CD4-positive, alpha-beta T cell treated with Interleukin-6 for 4 hours (primary cell): ENCODE measurements at regions not wholly inside any gene's neighbourhood (a gene's known extent, or its start where the extent isn't known, plus 50 kb on each side); places are given as distances from the start of the nearest gene placed in this dataset.

Experiments used
- DNase-seq: peaks from one replicate; pipeline ENCODE4 v3.0.0-alpha.2; 2020; ENCODE audit warnings: mixed read lengths

DNA sequence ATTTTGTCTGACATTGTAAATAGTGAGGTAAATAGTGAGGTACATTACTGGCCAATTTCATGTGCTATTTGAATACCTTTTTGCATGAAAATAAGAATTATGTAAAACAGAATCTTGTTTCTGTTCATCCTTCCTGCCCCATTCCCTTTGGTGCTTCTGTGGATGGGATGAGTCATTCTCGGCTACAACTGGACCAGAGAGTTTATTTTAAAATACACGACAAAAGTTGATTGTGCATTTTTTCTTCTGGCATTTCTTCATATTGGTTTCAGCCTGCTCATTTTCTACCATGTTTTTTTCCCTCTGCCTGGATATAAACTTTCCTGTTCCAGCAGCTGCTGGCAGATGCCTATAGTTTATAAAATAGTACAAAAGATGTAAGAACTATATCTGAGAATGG, 107.5 kb downstream of the CYSLTR2 start:
- DNase-seq, result no peak

DNA sequence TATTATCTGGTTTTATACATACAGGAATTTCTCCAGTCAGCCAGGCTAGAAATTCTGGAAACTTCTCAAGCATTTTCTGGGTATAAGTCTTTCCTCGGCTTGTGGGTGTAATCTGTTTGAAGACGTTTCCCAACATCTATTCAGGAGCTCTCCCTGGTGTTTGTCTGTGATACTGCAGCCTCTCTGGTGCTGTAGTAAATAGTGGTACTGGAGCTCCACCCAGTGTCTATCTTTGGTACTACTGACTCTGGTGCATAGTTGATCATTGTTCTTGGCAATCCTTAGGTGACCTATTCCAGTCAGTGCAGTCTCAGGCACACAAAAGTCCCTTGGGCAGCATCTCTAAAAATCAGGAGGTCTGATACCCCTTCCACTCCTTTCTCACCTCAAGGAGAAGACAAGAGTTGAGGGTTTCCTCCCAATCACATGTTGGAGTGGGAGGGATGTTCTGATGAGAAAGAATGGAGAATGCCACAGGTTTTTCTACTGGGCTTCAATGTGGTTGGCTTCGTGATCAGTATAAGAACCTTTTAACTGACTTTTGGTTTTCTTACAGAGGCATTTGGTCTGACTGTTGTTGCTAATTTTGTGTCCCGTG, 115.5 kb downstream of the CYSLTR2 start:
- peak; percentile 83 for DNase-seq

DNA sequence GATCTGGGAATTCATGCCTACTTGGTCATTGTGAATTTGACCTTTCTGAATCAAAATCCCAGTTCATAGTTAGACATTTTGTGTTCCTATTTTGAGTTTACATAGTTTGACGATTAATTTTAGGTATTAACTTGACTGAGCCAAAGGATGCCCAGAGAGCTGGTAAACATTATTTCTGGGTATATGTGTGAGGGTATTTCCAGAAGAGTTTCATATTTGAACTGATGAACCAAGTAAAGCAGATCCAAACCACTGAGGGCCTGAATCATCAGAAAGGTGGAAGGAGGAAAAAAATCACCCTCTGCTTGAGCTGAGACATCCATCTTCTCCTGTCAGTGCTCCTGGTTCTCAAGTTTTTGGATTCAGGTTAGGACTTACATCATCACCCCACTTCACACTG, 116.6 kb downstream of the CYSLTR2 start:
- DNase-seq, result no peak

DNA sequence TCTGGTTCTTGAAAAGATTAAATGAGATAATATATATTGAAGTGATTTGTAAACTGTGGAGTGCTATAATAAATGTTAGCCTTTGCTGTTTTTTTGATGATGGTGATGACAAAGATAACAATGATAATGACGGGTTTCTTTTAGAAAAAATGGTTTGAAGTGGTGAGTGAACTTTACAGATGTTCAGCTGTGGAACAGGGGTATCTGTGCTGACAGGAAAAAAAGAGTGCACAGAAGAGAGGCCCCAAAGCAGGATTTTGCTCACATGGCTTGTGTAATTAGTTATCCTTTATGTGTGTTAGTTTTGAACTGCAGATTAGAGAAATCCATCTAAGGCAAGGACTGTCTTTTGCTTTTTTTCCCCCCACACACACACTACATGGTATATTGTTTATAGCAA, 119.2 kb downstream of the CYSLTR2 start:
- no peak for DNase-seq

DNA sequence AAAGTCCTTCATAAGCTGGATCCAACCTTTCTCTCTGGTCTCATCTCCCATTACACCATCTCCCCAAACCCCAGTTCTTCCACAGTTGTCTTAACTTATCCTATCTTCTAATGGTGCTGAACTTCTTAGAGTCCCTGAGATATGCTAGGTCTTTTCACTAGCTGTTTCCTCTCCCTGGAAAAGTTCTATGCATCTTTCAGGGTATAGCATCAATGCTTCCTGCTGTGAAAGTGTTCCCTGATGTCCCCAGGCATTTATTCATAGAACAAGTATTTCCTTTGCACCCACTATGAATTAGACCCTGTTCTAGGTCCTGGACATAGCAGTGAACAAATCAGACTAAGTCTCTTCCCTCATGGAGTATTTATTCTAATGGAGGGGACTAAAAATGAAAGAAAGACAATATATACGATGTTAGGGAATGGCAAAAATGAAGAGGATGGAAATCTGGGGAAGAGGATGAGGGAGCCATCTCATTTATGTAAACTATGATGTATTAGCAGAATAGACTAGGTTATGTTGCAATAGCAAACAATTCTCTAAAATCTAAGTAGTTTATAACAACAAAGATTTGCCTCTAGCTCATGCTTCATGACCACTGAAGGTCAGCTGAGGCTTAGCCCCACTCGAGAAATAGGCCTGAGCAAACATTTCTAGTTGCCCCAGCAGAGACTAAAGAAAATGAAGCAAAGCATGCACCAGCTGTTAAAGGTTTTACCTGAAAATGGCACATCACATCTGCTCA, 120.0 kb downstream of the CYSLTR2 start:
- DNase-seq, result no peak

DNA sequence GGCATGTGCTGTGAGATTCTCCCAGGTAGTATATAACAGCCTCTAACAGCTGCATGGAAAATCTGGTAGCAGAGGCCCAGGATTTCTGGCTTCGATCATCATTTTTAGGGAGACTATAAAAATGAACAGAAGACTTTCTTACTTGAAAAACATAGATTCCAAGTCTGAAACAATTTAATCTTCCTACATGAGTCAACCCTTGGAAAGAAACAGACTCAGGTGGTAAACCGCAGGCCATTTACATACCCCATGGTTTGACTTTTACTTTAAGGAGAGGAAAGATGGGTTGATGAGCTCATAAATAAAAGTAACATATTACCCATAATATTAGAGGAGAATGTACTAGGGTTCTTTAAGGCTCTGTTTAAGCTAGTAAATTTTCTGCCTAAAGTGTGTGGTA, 121.6 kb downstream of the CYSLTR2 start:
- DNase-seq, result no peak

DNA sequence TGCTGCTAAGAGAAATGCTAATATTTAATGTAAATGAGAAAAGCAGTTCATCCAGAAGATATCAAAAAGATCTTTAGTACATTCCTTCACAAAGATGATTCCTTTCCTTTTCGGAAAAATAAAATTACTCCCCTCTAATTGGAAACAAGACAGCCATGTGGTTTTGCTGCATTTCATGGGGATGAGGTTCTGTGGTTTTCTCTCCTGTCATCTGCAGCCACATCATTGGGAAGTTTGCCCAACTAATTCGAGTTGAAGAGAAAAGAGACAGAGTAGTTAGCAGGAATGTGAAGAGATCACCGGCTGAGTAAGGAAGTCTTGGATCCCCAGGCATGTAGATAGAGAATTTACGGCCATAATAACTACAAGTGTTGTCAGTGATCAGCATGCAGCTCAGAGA, 122.1 kb downstream of the CYSLTR2 start:
- DNase-seq, result no peak

DNA sequence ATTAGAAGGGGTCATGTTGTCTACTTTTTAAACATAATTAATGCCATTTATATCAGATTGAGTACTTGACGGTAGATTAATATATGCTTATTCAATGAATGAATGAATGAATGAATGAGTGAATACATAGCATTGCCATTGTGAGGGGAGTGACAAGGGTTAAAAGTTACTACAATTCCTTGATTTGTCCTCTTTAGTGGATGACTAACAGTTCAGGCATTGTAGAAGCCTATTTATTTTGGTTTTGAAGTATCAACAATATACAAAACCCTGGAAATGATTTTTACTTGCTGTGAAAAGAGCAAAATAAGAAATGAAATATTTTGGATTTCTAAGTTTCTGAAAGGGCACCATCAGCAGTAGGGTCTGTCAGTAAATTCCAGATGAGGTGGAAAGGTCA, 122.7 kb downstream of the CYSLTR2 start:
- DNase-seq, result no peak

DNA sequence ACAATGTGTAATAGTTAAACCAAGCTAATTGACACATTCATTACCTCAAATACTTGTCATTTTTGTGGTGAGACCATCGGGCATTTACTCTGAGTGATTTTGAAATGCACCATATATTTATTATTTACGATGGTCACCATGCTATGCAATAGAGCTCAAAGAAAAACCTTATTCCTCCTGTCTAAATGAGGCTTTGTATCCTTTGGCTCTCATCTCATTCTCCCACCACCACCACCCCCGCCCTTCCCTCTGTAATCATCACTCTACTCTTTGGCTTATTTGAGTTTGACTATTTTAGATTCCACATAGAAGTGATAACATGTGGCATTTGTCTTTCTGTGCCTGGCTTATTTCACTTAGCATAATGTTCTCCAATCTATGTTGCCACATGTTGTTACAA, 124.9 kb downstream of the CYSLTR2 start:
- no peak for DNase-seq

DNA sequence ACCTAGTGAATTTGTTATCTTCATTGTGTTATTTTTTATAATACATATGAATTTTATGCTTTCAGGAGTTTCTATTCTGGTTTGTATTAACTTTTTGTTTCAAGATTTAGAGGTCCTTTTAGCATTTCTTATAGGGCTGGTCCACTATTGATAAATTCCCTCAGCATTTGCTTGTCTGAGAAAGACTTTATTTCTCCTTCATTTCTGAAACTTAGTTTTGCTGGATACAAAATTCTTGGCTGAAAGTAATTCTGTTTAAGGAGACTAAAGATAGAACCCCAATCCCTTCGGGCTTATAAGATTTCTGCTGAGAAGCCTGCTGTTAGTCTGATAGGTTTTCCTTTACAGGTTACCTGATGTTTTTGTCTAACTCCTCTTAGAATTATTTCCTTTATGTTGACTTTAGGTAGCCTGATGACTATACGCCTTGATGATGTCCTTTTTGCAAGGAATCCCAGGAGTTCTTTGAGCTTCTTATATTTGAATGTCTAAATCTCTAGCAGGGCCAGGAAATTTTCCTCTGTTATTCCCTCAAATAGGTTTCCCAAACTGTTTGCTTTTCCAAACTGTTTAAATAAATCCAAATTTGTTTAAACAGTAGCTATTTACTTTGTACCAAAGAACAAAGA, 127.1 kb downstream of the CYSLTR2 start:
- no peak for DNase-seq

DNA sequence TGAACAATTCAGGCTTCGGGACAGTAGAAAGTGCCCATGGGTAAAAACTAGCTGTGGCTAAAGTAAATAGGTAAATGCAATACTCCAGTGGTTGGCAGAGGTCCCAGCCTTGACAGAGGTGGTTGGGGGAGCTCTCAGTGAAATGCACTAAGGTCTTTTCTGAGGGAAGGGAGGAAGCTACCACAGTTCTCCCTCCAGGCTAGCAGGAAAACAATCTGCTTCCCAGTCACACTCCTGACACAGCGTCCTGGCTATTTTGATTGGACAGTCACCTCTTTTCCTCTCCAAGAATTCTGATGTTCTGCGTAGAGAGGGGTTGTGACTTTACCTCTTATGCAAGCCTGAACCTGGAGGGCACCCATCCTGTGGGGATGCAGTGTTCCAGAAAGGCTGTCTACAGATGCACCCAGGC, 128.7 kb downstream of the CYSLTR2 start:
- DNase-seq, result no peak

DNA sequence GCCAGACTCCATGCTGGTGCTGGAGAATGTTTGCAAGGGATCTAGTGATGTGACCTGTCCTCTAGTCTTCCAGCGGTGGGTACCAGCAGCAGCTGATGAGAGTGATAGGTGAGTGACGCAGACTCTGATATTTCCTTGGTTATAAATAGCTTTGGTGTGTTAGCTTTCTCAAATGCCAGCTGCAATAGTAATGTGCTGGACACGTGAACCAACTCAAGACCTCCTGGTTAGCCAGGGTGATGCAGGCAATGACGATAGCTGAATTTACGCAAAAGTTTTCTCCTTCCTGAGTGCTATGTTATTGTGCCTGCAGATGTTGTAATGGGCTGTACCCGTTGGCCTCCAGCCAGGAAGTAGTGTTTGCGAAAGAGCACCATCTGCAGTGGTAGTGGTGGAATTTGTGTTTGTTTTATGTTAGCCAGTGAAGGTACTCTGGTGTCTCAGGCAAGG, 129.5 kb downstream of the CYSLTR2 start:
- DNase-seq, result no peak

DNA sequence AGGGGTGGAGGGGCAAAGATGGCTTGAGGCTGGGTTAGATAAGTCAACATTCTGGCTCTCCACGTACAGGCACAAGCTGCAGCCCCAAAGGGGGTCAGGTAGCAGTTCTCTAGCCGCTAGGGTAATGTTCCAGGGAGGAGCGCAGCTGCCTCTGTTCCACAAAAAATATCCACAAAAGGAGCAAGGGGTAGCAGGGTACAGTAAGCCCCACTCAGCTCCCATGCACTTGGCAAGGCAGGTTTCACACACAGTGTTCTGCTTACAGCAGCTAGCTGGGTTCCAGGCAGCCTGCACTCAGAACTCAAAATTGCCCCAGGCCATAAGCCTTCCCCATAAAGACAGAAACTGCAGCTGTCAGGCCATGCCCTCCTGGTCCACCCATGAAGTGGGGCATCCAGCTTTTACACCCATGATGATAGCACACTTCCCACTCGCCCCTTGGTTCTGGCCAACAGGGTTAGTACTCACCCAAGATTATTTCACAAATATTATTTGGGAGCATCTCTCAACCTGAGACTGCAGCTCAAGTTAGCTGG, 130.0 kb downstream of the CYSLTR2 start:
- no peak for DNase-seq

DNA sequence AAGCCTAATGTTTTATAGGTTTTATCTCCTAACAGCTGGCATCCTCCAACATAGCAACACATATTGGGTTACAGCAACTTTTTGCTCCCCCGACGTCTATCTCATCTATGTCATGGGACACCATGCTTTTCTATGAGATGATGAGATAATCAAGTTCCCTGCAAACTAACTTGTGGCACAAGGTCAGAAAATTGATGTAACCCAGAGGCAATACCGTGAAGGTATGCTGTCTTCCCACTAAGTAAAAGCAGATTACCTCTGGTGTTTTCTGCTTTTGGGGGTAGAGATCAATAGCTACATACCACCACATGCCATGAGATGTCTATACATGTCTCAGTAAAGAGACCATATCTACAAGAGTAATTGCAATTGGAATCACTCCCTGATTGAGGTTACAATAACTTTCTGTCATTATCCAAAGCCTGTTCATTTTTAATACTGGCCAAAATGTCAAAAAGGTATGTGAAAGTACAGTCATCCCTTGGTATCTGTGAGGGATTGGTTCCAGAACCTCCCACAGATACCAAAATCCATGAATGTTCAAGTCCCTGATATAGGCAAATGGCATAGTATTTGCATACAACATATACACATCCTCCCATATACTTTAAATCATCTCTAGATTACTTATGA, 131.3 kb downstream of the CYSLTR2 start:
- no peak for DNase-seq

DNA sequence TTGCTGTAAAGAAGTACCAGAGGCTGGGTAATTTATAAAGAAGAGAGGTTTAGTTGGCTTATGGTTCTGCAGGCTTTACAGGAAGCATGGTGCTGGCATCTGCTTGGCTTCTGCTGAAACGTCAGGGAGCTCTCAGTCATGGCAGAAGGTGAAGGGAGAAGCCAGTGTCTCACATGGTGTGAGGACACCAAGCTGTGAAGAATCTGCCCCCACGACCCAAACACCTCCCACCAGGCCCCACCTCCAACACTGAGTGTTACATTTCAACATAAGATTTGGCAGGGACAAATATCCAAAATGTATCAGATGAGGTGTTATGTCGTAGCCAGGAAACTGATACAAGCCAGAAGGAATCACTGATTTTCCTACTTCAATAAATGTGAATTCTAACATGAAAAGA, 136.5 kb downstream of the CYSLTR2 start:
- DNase-seq, result no peak

DNA sequence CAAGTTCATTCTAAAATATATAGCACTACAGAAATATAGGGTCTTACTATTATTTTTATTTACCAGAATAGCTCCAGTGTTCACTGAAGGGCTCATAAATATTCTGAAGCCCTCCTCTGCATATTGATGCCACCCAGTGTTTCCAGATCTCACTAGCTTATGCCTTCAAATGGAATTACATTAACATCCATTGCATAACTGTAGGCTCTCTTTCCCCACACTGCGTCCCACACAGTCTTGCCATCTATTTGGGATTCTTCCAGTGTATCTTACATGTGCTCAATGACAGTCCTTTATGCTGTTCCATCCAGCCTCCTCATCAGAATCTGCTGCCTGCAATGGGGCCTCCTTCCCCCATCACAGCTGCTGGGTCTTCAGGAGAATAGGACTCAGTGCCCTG, 137.2 kb downstream of the CYSLTR2 start:
- no peak for DNase-seq

DNA sequence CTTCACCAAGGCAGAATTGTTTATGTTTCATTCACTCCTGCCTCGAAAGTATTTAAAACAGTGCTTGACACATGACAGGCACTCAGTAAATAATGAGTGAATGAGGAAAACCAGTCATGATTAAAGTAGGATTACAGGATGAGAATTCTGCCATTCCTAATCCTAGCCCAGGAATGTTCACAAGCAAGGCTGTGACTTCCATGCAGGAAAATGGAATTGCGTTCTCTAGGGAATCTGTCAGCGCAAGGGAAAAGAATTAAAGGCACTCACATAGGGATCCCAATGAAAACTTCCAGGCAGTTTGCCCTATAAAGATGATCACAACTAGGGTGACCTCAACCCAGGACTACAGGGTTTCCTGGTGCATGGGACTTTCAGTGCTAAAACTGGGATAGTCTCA, 143.4 kb downstream of the CYSLTR2 start:
- no peak for DNase-seq

DNA sequence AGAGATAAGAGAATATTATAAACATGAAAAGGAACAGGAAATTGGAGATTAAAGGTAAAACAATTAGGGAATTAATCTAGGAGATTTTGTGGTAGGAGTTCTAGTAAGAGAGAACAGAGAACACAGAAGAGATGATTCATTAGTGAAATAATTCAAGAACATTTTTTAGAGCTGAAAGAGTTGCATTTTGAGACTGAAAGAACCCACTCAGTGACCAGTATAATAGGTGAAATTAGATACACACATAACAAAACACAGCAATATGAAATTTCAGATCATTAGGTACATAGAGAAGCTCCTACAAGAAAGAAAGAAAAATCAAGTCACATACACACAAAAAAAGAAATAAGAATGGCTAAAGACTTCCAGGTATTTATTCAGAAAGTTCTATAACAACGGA, 144.0 kb downstream of the CYSLTR2 start:
- no peak for DNase-seq

DNA sequence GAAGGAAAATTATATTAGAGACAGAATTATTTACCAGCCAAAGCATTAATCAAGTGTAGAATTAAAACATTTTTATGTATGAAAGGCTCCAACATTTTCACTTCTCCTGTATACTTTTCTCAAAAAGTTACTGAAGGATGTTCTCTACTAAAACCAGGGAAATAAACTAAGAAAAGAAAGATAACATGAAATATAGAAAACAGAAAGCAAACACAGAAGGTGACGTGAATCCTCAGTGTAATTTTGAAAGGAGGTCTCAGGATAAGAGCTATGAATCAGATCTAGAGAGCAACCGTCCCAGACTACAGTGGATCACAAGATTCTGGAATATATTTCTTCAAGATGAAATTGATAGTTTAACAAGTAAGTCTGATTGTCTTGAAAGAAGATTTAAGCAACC, 144.5 kb downstream of the CYSLTR2 start:
- no peak for DNase-seq

DNA sequence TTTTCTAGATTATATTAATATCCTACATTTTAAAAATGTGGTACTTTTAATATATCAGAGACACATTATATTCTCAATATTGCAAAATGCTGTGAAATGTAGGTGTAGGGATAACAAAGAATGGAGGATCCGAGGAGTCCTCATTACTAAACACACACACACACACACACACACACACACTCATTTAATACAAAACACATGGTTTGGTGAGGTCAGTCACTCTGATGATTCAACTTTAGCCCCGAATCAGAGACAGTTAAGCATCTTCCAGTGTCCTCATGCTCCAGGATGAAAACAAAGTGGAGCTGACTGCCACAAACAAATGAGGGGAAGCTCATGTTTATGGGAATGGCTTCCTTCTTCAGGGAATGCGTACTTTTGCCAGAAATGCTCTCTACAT, 147.5 kb downstream of the CYSLTR2 start:
- DNase-seq, result no peak

DNA sequence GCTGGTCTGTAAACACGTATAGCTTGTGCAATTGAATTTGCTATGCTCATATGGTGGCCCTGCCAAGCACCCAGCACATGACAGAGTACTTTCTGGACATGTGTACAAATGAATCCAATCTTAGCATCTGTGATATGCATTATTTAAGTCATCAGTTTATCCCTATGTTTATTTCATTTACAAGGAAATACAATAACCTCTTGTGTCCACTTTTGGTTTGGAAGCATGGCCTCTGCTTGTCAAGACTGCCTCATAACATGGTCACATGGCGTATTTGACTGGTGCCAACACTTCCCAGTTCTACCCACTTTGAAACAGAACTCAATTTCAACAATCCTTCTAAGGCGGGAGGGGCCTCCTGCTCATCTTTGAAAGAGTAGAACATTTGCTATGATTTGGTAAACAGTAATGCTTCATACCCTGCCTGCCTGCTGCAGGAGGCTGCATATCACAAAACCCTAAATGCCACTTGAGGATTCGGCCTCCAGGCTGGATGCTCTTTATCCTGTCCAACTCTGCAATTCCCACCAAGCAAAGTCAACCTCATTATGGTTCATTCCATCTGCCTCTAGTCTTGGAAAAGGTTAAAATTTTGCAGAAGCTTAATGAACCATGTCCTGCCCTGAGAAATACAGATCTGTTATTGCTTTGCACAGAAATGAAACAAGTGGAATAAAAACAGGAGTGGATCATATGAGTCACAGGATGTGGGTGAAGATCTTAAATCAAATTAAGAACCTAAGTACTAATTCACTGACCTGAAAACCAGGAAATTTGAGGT, 151.3 kb downstream of the CYSLTR2 start:
- no peak for DNase-seq

DNA sequence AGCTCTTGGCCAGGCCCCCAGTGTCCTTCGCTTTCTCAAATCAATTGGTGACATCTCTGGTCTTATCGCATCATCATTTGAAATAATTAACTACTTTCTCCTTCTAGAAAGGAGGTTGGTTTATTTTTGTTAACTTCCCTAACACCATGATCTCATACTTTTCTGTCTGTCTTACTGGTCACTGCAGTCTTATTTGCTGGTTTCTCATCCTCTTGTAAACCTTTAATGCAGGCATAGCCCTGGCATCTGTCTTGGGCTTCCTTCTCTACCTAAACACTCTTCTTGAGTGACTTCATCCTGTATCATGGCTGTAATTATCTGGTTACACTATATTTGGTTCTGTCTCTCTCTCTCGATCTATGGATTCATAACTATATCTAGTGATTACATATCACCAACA, 152.8 kb downstream of the CYSLTR2 start:
- no peak for DNase-seq

DNA sequence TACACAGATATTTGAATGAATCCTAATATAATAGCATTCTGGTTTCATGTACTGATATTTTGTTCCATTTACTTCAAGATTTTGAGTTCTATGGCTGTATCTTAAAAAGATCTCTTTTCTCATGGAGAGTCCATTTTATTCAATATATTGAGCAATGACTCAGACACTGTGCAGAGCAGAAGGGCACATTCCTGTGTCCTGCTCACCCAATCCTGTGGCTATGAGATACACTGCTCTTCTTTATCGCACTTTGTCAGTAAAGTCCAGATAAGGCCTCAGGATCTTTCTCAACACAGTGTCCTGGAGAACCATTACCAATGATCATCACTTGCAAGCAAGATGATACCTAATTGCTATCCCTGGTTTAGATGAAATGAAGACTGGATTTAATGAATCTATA, 155.0 kb downstream of the CYSLTR2 start:
- DNase-seq, result no peak
